Tibial nerve (tissue), 4 donors: ENCODE measurements at regions not wholly inside any gene's neighbourhood (a gene's known extent, or its start where the extent isn't known, plus 50 kb on each side); places are given as distances from the start of the nearest gene placed in this dataset.
A peak's percentile ranks its signal among the peaks of the same experiment; 100 is the strongest.

Experiments
- DNase-seq, 2 donors: peaks; one replicate each; pipeline ENCODE4 v3.0.0-alpha.2; 2019; ENCODE audit warnings: low spot score in 2 of 2
- H3K27ac ChIP-seq, 4 donors: fragments of 200-600 bp; sonication (generic) in 3 of 4; one replicate each; pipeline ENCODE4 v1.5.1; 2017 to 2019; ENCODE audit warnings: mild to moderate bottlenecking in 1 of 4
- H3K27me3 ChIP-seq, 2 donors: fragments of 200-600 bp; sonication (generic) in 1 of 2; one replicate each; pipeline versions ENCODE4 v1.5.1 to v1.6.0; 2017 to 2019
- H3K36me3 ChIP-seq, 3 donors: fragments of 200-600 bp; sonication (generic); one replicate each; pipeline ENCODE4 v1.5.1; 2018 to 2019
- H3K4me1 ChIP-seq, 4 donors: fragments of 200-600 bp; sonication (generic) in 3 of 4; one replicate each; pipeline ENCODE4 v1.5.1; 2017 to 2019
- H3K4me3 ChIP-seq, 4 donors: fragments of 200-600 bp; sonication (generic) in 3 of 4; one replicate each; pipeline ENCODE4 v1.5.1; 2017 to 2019; ENCODE audit warnings: mild to moderate bottlenecking in 1 of 4, moderate library complexity in 1 of 4
- H3K9me3 ChIP-seq, 4 donors: fragments of 200-600 bp; sonication (generic) in 3 of 4; one replicate each; pipeline ENCODE4 v1.5.1; 2017 to 2019
- CTCF ChIP-seq, 5 experiments: fragments of 200-600 bp in 3 of 5; fragments of 450-650 bp in 2 of 5; sonication (generic) in 3 of 5; IDR thresholded peaks; one replicate each; pipeline ENCODE4 v1.5.1; 2016 to 2019; ENCODE audit warnings: antibody characterized with exemption in 5 of 5, mild to moderate bottlenecking in 3 of 5, moderate library complexity in 2 of 5
- EP300 ChIP-seq, 2 donors: sonication (generic); formaldehyde crosslinking; IDR thresholded peaks; one replicate each; pipeline ENCODE4 v1.6.1; 2017; ENCODE audit warnings: antibody characterized with exemption in 2 of 2, mild to moderate bottlenecking in 1 of 2
- POLR2A ChIP-seq, 2 donors: fragments of 450-650 bp; IDR thresholded peaks; one replicate each; pipeline ENCODE4 v1.6.1; 2017; ENCODE audit warnings: antibody characterized with exemption in 2 of 2, mild to moderate bottlenecking in 2 of 2, moderate library complexity in 2 of 2
- WGBS, 2 donors: methylation state at CpG; one replicate each; pipeline ENCODE4 v1.1.5; 2018; 5-methylcytosine and 5-hydroxymethylcytosine counted together

DNA sequence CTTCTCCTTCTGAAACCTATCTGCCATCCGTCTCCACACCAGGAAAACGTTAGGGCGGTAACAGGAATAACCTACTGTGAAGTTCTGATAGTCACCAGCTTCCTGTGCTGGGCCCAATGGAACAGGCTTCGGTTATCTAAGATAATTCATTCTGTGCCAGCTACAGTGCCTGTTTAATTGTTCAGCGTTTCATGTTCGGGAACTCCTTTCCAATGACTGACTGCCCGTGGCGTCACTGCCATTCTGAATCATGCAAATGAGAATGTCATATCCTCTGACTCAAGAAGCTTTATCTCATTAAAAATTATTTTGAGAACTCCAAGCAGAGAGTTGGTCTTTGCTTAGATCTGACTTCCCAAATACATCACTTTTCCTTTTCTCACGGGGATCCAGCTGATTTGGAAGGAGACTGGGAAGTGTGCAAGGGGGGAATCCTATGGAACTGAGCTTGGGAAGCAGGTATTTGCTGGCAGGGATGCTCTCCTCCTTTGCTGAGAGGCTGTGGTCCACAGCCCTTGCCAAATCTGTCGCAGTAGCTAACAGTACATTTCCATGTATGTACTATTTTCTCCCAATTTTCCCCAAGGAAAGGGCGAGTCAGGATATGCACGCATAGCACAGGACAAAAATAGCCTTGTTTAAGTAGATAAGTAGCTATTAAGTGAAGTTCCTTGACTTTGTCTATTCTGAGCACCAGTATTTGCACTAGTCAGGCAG, 358.7 kb downstream of the LTN1 start:
- 73 to 76% methylated on average over 12 of the region's 12 CpGs for WGBS, 2 donors

GRCh38 chr21:28632755-28633408, 359.8 kb downstream of the LTN1 start:
- Histone ChIP-seq H3K36me3 (no peaks in the 10 kb centered on the region), H3K27ac (peak overlapping the region in 2 of 4 donors; percentile 70), H3K4me3 (no peak overlapping the region), H3K9me3 (no peaks in the 10 kb centered on the region), H3K27me3 (no peaks in the 10 kb centered on the region), H3K4me1 (peaks cover 0 to 19% (median 3%) of the 10 kb centered on the region in 4 donors)
- 51% methylated on average over 3 of the region's 3 CpGs for WGBS, 2 donors
- no peak for TF ChIP-seq POLR2A (IDR thresholded peaks at IDR 0.05)
- TF ChIP-seq EP300 (IDR thresholded peaks at IDR 0.05), result no peak
- TF ChIP-seq CTCF (IDR thresholded peaks at IDR 0.05), result no peak
- no peak for DNase-seq

More for the DNA sequence above, 358.7 kb downstream of the LTN1 start:
- no peak for DNase-seq
- H3K9me3 ChIP-seq, result no peaks in the 10 kb centered on the region
- H3K4me3 ChIP-seq, result no peak overlapping the region
- TF ChIP-seq POLR2A (IDR thresholded peaks at IDR 0.05) (no peak), EP300 (IDR thresholded peaks at IDR 0.05) (peak in 1 of 2 donors; percentile 67), CTCF (IDR thresholded peaks at IDR 0.05) (no peak)
- no peaks in the 10 kb centered on the region for H3K36me3 ChIP-seq
- H3K27ac ChIP-seq, result peak overlapping the region in 2 of 4 donors; percentile 4 to 70
- H3K27me3 ChIP-seq, result no peaks in the 10 kb centered on the region
- H3K4me1 ChIP-seq, result peaks cover 0 to 15% (median 3%) of the 10 kb centered on the region in 4 donors

DNA sequence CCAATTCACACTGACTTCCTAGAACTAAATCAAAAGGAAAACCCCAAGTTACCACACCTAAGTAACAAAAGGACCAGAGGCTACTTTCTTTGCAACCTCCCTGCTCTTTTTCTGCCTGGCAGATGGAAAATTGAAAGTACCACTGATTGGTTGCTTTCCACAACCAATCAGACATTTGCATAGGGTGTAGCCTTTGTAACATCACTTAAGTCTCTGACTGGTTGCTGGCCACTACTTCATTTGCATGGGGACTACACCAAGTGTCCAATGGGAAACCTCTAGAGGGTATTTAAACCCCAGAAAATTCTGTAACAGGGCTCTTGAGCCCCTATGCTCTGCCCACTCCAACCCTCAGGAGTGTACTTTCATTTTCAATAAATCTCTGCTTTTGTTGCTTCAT, 365.0 kb downstream of the LTN1 start:
- H3K4me3 ChIP-seq, result no peak overlapping the region
- H3K27me3 ChIP-seq, result no peaks in the 10 kb centered on the region
- DNase-seq, result no peak
- H3K36me3 ChIP-seq, result peaks cover 0 to 11% (median 0%) of the 10 kb centered on the region in 3 donors
- TF ChIP-seq CTCF (IDR thresholded peaks at IDR 0.05), result no peak
- no peak for TF ChIP-seq POLR2A (IDR thresholded peaks at IDR 0.05)
- TF ChIP-seq EP300 (IDR thresholded peaks at IDR 0.05), result no peak
- no peak overlapping the region for H3K27ac ChIP-seq
- peaks cover 0 to 9% (median 0%) of the 10 kb centered on the region in 4 donors for H3K9me3 ChIP-seq
- H3K4me1 ChIP-seq, result peaks cover 0 to 18% (median 0%) of the 10 kb centered on the region in 4 donors

DNA sequence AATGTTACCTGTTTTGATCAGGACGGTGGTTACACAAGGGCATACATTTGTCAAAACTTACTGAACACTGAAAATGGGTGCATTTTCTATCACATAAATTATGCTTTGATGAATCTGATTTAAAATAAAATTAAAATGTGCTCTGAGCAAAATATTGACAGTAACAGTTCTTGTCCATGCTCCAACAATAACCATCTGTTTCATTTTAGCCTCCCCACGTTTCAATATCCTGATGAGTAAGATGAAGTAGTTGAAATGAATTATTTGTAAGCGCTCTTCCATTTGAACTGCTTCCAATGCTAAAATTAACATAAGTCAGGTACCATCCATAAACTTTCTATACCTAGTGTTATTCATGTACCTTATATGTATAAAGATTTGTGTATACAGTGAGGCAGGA, 365.4 kb downstream of the LTN1 start:
- Histone ChIP-seq H3K4me1 (peaks cover 0 to 14% (median 0%) of the 10 kb centered on the region in 4 donors), H3K9me3 (peaks cover 0 to 13% (median 0%) of the 10 kb centered on the region in 4 donors), H3K27ac (no peak overlapping the region), H3K27me3 (no peaks in the 10 kb centered on the region), H3K36me3 (peaks cover 0 to 11% (median 0%) of the 10 kb centered on the region in 3 donors), H3K4me3 (no peak overlapping the region)
- no peak for DNase-seq
- TF ChIP-seq EP300 (IDR thresholded peaks at IDR 0.05), result no peak
- no peak for TF ChIP-seq POLR2A (IDR thresholded peaks at IDR 0.05)
- TF ChIP-seq CTCF (IDR thresholded peaks at IDR 0.05), result no peak
- WGBS, 2 donors, result 62 to 67% methylated on average over 3 of the region's 3 CpGs

DNA sequence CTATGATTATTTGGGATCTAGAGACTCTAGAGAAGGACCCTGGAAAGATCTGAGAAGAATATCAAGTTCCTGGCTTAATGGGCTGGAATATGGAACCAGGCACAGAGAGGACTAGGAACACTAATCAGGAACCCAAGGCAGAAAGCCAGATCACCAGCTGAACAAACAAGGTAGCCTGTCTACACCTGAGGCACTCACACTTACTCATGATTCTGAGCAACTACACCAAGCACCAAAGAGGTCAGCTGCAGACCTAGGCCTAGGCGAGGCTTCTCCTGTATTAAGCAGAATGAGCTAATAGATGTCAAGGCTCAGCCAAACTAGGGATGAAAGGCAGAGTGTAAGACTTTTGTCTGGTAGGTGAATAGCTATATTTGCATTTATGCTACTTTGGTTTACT, 368.1 kb downstream of the LTN1 start:
- no peak for TF ChIP-seq POLR2A (IDR thresholded peaks at IDR 0.05)
- TF ChIP-seq EP300 (IDR thresholded peaks at IDR 0.05), result no peak
- no peak for TF ChIP-seq CTCF (IDR thresholded peaks at IDR 0.05)
- WGBS, 2 donors, result 91 to 100% methylated on average over 1 of the region's 1 CpG
- no peak for DNase-seq
- peak overlapping the region in 2 of 4 donors; percentile 20 to 24 for H3K27ac ChIP-seq
- H3K4me1 ChIP-seq, result peaks cover 0 to 12% (median 0%) of the 10 kb centered on the region in 4 donors
- H3K9me3 ChIP-seq, result peaks cover 0 to 13% (median 0%) of the 10 kb centered on the region in 4 donors
- peaks cover 0 to 11% (median 0%) of the 10 kb centered on the region in 3 donors for H3K36me3 ChIP-seq
- H3K4me3 ChIP-seq, result no peak overlapping the region
- H3K27me3 ChIP-seq, result no peaks in the 10 kb centered on the region
